B cell (primary cell): ENCODE measurements at regions not wholly inside any gene's neighbourhood (a gene's known extent, or its start where the extent isn't known, plus 50 kb on each side); places are given as distances from the start of the nearest gene placed in this dataset.

ENCODE experiments used
- ATAC-seq: fragments of 200-7000 bp; cut with Tn5 transposase; one replicate; pipeline ENCODE4 v1.10.0; 2021; ENCODE audit warnings: low read depth, mild to moderate bottlenecking, moderate number of reproducible peaks, moderate library complexity
- CTCF ChIA-PET: fragments of 350-600 bp; sonication (Branson Sonifier 250); formaldehyde crosslinking; loops from one replicate; lab custom pipeline; 2021; ENCODE audit warnings: antibody characterized with exemption, inconsistent platforms; lab: Charles Lee
- POLR2A ChIA-PET: fragments of 350-600 bp; sonication (Branson Sonifier 250); formaldehyde crosslinking; loops from one replicate; lab custom pipeline; 2021; ENCODE audit warnings: antibody characterized with exemption; lab: Charles Lee
- DNase-seq: peaks from one replicate; pipeline ENCODE4 v3.0.0; 2013
- H2AFZ ChIP-seq: 2 replicates; pipeline ENCODE4 v1.6.1; 2012; ENCODE audit warnings: mild to moderate bottlenecking, low read depth, low read length; ENCODE audit not compliant: insufficient read depth, poor library complexity, severe bottlenecking
- H3K27ac ChIP-seq, 2 donors: 1 replicate in 1 of 2; 2 replicates in 1 of 2; pipeline ENCODE4 v1.5.1; 2012 to 2013; ENCODE audit warnings: low read length in 2 of 2, mild to moderate bottlenecking in 2 of 2, moderate library complexity in 1 of 2
- H3K27me3 ChIP-seq, 4 experiments: fragments of 200-600 bp in 1 of 4; sonication (generic) in 1 of 4; replicated peaks in 1 of 4; 1 replicate in 2 of 4; 2 replicates in 2 of 4; pipeline versions ENCODE4 v1.6.1 to v1.7.0; 2013 to 2016; ENCODE audit warnings: low read length in 3 of 4, mild to moderate bottlenecking in 2 of 4, mixed read lengths in 1 of 4, moderate library complexity in 1 of 4; ENCODE audit not compliant: insufficient read depth in 4 of 4, control insufficient read depth in 3 of 4; ENCODE audit errors: control extremely low read depth in 1 of 4
- H3K36me3 ChIP-seq, 2 experiments: replicated peaks in 1 of 2; 1 replicate in 1 of 2; 2 replicates in 1 of 2; pipeline versions ENCODE4 v1.6.1 to v1.7.1; 2013; ENCODE audit warnings: low read length in 1 of 2; ENCODE audit not compliant: insufficient read depth in 2 of 2, control insufficient read depth in 1 of 2; ENCODE audit errors: control extremely low read depth in 1 of 2, extremely low read depth in 1 of 2
- H3K4me1 ChIP-seq, 2 donors: fragments of 200-600 bp in 1 of 2; sonication (generic) in 1 of 2; 1 replicate in 1 of 2; 2 replicates in 1 of 2; pipeline versions ENCODE4 v1.5.1 to v1.6.1; 2013 to 2017; ENCODE audit warnings: low read length in 2 of 2; ENCODE audit not compliant: control insufficient read depth in 2 of 2, insufficient read depth in 2 of 2
- H3K4me2 ChIP-seq: replicated peaks from 2 replicates; pipeline ENCODE3; 2012; ENCODE audit warnings: mild to moderate bottlenecking, low read depth, low read length; ENCODE audit not compliant: poor library complexity, severe bottlenecking
- H3K4me3 ChIP-seq, 5 experiments: fragments of 200-600 bp in 1 of 5; sonication (generic) in 1 of 5; 1 replicate in 3 of 5; 2 replicates in 2 of 5; pipeline versions ENCODE4 v1.5.1 to v1.7.0; 2011 to 2016; ENCODE audit warnings: low read length in 4 of 5, mild to moderate bottlenecking in 4 of 5, low read depth in 2 of 5, control low read depth in 1 of 5, moderate library complexity in 1 of 5; ENCODE audit not compliant: insufficient read depth in 1 of 5; ENCODE audit errors: control extremely low read depth in 1 of 5, extremely low read depth in 1 of 5
- H3K79me2 ChIP-seq: fragments of 200-600 bp; sonication (generic); one replicate; pipeline ENCODE4 v1.6.0; 2016; ENCODE audit warnings: low read length; ENCODE audit not compliant: control insufficient read depth, insufficient read depth
- H3K9ac ChIP-seq: fragments of 200-600 bp; sonication (generic); 2 replicates; pipeline ENCODE4 v1.6.1; 2017; ENCODE audit warnings: mild to moderate bottlenecking, low read length, moderate library complexity
- H3K9me3 ChIP-seq, 3 donors: one replicate each; pipeline versions ENCODE4 v1.6.1 to v1.7.1; 2013; ENCODE audit warnings: low read length in 2 of 3; ENCODE audit not compliant: control insufficient read depth in 2 of 3, insufficient read depth in 1 of 3; ENCODE audit errors: control extremely low read depth in 1 of 3
- H4K20me1 ChIP-seq: 2 replicates; pipeline ENCODE4 v1.6.0; 2012; ENCODE audit warnings: mild to moderate bottlenecking, low read length; ENCODE audit not compliant: insufficient read depth, control insufficient read depth, poor library complexity, severe bottlenecking
- H3K27ac Mint-ChIP-seq: one replicate; pipeline ENCODE4 v1.8.0; 2021; ENCODE audit warnings: mixed read lengths
- H3K27me3 Mint-ChIP-seq: one replicate; pipeline ENCODE4 v1.8.0; 2021; ENCODE audit warnings: mixed read lengths
- H3K4me1 Mint-ChIP-seq: one replicate; pipeline ENCODE4 v1.8.0; 2021; ENCODE audit warnings: mixed read lengths
- H3K4me3 Mint-ChIP-seq: one replicate; pipeline ENCODE4 v1.8.0; 2021; ENCODE audit warnings: mixed read lengths
- H3K9me3 Mint-ChIP-seq: one replicate; pipeline ENCODE4 v1.8.0; 2022; ENCODE audit warnings: mixed read lengths; ENCODE audit not compliant: insufficient read depth
- EZH2 ChIP-seq: IDR thresholded peaks from 2 replicates; pipeline ENCODE4 v1.6.1; 2012; ENCODE audit warnings: borderline replicate concordance, low read depth, mild to moderate bottlenecking, moderate library complexity, low read length; ENCODE audit not compliant: insufficient read depth, poor library complexity, severe bottlenecking
- WGBS: methylation state at CpG from one replicate; pipeline ENCODE4 v1.1.5; 2013; ENCODE audit warnings: missing lambda C conversion rate; ENCODE audit not compliant: insufficient coverage; 5-methylcytosine and 5-hydroxymethylcytosine counted together
- intact Hi-C: fragments of 100-400 bp; cut with micrococcal nuclease; formaldehyde crosslinking; loops from one replicate; pipeline ENCODE4 v1.10.0; 2022
- TF ChIP-seq, protein P1 (sequence below): fragments of 200-600 bp; IDR thresholded peaks from one replicate; pipeline ENCODE4 v1.8.0; 2022; ENCODE audit warnings: antibody characterized with exemption, mild to moderate bottlenecking

DNA sequence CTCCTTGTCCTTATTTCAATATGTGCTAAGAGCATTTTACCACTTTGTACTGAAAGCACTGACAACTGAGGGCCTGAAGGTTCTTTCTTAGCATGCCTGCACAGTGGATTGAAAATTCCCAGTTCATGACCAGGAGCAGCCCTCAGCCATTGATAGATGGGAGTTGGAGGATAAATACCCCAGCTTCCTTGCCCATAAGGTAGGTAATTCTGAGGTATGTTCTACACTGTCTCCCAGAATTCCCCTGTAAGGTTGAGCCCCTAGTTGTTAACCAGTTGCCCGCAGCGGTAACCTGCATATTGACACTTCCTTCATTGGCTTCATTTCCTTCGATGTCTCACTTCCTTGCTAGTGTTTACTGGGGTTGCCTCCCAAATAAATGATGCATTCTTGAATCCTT, 162.0 kb downstream of the CDC5L start:
- Histone ChIP-seq H3K4me1 (no peaks in the 10 kb centered on the region), H3K27ac (no peak overlapping the region), H3K79me2 (no peaks in the 10 kb centered on the region), H2AFZ (no peak overlapping the region), H3K4me3 (no peak overlapping the region), H4K20me1 (no peaks in the 10 kb centered on the region), H3K9ac (no peak overlapping the region), H3K9me3 (no peaks in the 10 kb centered on the region), H3K4me2 (no peak overlapping the region), H3K36me3 (no peaks in the 10 kb centered on the region), H3K27me3 (no peaks in the 10 kb centered on the region)
- WGBS: 83% methylated on average over 3 of the region's 3 CpGs
- POLR2A ChIA-PET: no interaction called here
- no peak for TF ChIP-seq EZH2
- TF ChIP-seq, protein P1, sequence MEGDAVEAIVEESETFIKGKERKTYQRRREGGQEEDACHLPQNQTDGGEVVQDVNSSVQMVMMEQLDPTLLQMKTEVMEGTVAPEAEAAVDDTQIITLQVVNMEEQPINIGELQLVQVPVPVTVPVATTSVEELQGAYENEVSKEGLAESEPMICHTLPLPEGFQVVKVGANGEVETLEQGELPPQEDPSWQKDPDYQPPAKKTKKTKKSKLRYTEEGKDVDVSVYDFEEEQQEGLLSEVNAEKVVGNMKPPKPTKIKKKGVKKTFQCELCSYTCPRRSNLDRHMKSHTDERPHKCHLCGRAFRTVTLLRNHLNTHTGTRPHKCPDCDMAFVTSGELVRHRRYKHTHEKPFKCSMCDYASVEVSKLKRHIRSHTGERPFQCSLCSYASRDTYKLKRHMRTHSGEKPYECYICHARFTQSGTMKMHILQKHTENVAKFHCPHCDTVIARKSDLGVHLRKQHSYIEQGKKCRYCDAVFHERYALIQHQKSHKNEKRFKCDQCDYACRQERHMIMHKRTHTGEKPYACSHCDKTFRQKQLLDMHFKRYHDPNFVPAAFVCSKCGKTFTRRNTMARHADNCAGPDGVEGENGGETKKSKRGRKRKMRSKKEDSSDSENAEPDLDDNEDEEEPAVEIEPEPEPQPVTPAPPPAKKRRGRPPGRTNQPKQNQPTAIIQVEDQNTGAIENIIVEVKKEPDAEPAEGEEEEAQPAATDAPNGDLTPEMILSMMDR: no peak
- intact Hi-C loops: no loop called here
- ATAC-seq (no peak), DNase-seq (no peak)
- CTCF ChIA-PET: no interaction called here
- no peak overlapping the region for H3K4me3 Mint-ChIP-seq
- H3K27me3 Mint-ChIP-seq: peaks cover 17% of the 10 kb centered on the region
- H3K4me1 Mint-ChIP-seq: no peaks in the 10 kb centered on the region
- H3K27ac Mint-ChIP-seq: no peak overlapping the region
- peaks cover 2% of the 10 kb centered on the region for H3K9me3 Mint-ChIP-seq

DNA sequence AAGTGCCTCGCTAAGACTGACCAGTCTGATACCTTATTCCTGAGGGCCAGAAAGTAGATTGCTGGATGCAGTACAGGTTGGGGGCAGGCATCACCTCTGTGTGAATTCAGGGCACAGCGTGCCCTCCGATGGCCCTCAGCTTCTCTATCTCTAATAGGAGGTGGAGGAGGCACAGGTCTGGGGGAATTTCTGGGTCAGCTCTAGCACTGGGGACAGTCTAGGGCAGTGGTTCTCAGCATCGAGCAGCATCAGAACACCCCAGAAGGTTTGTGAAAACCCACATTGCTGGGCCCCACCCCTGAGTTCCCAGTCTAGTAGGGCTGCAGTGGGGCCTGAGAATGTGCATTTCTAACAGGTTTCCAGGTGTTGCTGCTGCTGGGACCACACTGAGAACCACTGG, 166.7 kb downstream of the CDC5L start:
- peaks cover 0 to 6% (median 0%) of the 10 kb centered on the region in 4 experiments for H3K27me3 ChIP-seq
- ChIA-PET POLR2A (no interaction called here), CTCF (no interaction called here)
- Mint-ChIP-seq H3K27me3 (peaks cover 21% of the 10 kb centered on the region), H3K4me1 (no peaks in the 10 kb centered on the region), H3K27ac (no peak overlapping the region), H3K9me3 (peaks cover 2% of the 10 kb centered on the region), H3K4me3 (no peak overlapping the region)
- ATAC-seq: no peak
- no peak for DNase-seq
- no peak overlapping the region for H3K4me3 ChIP-seq
- H3K4me2 ChIP-seq: no peak overlapping the region
- TF ChIP-seq EZH2: no peak
- TF ChIP-seq, protein P1: no peak
- no peak overlapping the region for H2AFZ ChIP-seq
- intact Hi-C loops: no loop called here
- H3K79me2 ChIP-seq: no peaks in the 10 kb centered on the region
- 98% methylated on average over 3 of the region's 4 CpGs for WGBS
- no peaks in the 10 kb centered on the region for H4K20me1 ChIP-seq
- H3K27ac ChIP-seq: no peak overlapping the region
- H3K4me1 ChIP-seq: no peaks in the 10 kb centered on the region
- H3K36me3 ChIP-seq: no peaks in the 10 kb centered on the region
- no peaks in the 10 kb centered on the region for H3K9me3 ChIP-seq
- no peak overlapping the region for H3K9ac ChIP-seq
